Mammary epithelial cell (primary cell): ENCODE measurements at regions not wholly inside any gene's neighbourhood (a gene's known extent, or its start where the extent isn't known, plus 50 kb on each side); places are given as distances from the start of the nearest gene placed in this dataset.

ENCODE experiments used
- CTCF ChIP-seq, 2 donors: IDR thresholded peaks in 1 of 2; conservative IDR thresholded peaks in 1 of 2; 2 replicates each; pipeline ENCODE4 v1.5.1; 2011 to 2012; ENCODE audit warnings: inconsistent platforms in 2 of 2, low read length in 2 of 2, mild to moderate bottlenecking in 2 of 2, control low read depth in 1 of 2, low read depth in 1 of 2; ENCODE audit not compliant: insufficient read depth in 1 of 2; ENCODE audit errors: extremely low read depth in 1 of 2
- EZH2 ChIP-seq: IDR thresholded peaks from 2 replicates; pipeline ENCODE4 v1.6.1; 2012; ENCODE audit warnings: low read length, inconsistent platforms, borderline replicate concordance

DNA sequence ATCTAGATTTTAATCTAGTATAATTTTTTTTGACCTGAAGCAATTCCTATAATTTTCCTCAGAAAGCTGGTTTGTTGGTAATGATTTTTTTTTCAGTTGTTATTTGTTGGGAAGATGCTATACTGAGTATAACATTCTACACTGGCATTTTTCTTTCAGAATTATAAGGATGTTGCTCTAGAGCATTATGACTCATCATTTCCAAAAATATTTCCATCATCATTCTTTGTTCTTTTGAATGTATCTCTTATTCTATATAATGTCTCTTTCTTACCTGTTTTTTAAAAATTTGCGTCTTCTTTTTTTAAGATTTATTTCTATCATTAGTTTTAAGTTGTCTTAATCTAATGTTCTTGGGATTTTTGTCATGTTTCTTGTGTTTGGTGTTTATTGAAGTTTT lies 356.5 kb upstream of the KCND2 start:
- TF ChIP-seq CTCF (conservative IDR thresholded peaks at IDR 0.05 in 1 of 2, IDR thresholded peaks at IDR 0.05 in 1 of 2; ENCODE audit: extremely low read depth in 1 of 2, insufficient read depth in 1 of 2, low read depth in 1 of 2, low read length in 2 of 2) (no peak), EZH2 (no peak)
